HL-60 (cell line): ENCODE measurements at regions not wholly inside any gene's neighbourhood (a gene's known extent, or its start where the extent isn't known, plus 50 kb on each side); places are given as distances from the start of the nearest gene placed in this dataset.

Source experiments
- DNase-seq, 2 experiments: peaks; one replicate each; pipeline ENCODE4 v3.0.0-alpha.2; 2010 to 2020; ENCODE audit warnings: low read depth in 1 of 2, low spot score in 1 of 2
- H3K27ac ChIP-seq: fragments of 250-450 bp; sonication (Bioruptor Pico); replicated peaks from 2 replicates; pipeline ENCODE4 v1.5.1; 2020; ENCODE audit warnings: mild to moderate bottlenecking, moderate library complexity
- H3K27me3 ChIP-seq: fragments of 250-450 bp; sonication (Bioruptor Pico); 2 replicates; pipeline ENCODE4 v1.5.1; 2021; ENCODE audit warnings: mild to moderate bottlenecking, moderate library complexity; ENCODE audit not compliant: insufficient read depth, poor library complexity, severe bottlenecking
- H3K4me3 ChIP-seq: replicated peaks from 2 replicates; pipeline ENCODE4 v1.5.1; 2011; ENCODE audit warnings: mild to moderate bottlenecking, control low read depth, low read length; ENCODE audit not compliant: insufficient read depth
- GABPA ChIP-seq: IDR thresholded peaks from 2 replicates; pipeline ENCODE4 v1.6.1; 2012; ENCODE audit warnings: low read depth
- POLR2AphosphoS5 ChIP-seq: IDR thresholded peaks from 2 replicates; pipeline ENCODE4 v1.6.1; 2012; ENCODE audit warnings: low read depth
- SPI1 ChIP-seq: IDR thresholded peaks from 2 replicates; pipeline ENCODE4 v1.6.1; 2012; ENCODE audit warnings: low read depth, mild to moderate bottlenecking, borderline replicate concordance
- TF ChIP-seq, protein P1 (sequence below): IDR thresholded peaks from 2 replicates; pipeline ENCODE4 v1.6.1; 2012; ENCODE audit warnings: low read depth; ENCODE audit not compliant: insufficient replicate concordance
- TF ChIP-seq, protein P2 (sequence below): IDR thresholded peaks from one replicate; pipeline ENCODE4 v1.5.1; 2011; ENCODE audit warnings: low read length, control low read depth, inconsistent platforms; ENCODE audit not compliant: insufficient read depth

DNA sequence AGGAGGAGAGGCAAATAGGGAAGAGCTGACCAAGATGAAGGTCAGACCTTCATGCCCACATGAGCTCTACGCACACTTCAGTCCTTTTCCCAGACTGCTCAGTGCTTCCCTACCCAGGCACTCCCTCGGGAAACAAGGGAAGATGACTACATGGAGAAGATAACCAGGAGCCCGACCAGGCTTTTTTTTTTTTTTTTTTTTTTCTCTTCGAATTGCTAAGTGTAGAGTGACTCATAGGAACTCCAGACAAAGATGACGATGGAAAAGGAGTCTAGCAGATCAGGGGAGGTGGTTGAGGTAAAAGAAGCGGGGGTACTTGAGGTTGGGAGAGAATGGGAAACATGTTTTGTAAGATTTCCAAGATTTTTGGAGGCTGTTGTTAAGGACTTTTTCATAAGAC, 526.1 kb downstream of the BNC2 start:
- DNase-seq: no peak
- no peak for TF ChIP-seq SPI1
- TF ChIP-seq, protein P1, sequence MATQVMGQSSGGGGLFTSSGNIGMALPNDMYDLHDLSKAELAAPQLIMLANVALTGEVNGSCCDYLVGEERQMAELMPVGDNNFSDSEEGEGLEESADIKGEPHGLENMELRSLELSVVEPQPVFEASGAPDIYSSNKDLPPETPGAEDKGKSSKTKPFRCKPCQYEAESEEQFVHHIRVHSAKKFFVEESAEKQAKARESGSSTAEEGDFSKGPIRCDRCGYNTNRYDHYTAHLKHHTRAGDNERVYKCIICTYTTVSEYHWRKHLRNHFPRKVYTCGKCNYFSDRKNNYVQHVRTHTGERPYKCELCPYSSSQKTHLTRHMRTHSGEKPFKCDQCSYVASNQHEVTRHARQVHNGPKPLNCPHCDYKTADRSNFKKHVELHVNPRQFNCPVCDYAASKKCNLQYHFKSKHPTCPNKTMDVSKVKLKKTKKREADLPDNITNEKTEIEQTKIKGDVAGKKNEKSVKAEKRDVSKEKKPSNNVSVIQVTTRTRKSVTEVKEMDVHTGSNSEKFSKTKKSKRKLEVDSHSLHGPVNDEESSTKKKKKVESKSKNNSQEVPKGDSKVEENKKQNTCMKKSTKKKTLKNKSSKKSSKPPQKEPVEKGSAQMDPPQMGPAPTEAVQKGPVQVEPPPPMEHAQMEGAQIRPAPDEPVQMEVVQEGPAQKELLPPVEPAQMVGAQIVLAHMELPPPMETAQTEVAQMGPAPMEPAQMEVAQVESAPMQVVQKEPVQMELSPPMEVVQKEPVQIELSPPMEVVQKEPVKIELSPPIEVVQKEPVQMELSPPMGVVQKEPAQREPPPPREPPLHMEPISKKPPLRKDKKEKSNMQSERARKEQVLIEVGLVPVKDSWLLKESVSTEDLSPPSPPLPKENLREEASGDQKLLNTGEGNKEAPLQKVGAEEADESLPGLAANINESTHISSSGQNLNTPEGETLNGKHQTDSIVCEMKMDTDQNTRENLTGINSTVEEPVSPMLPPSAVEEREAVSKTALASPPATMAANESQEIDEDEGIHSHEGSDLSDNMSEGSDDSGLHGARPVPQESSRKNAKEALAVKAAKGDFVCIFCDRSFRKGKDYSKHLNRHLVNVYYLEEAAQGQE: no peak
- TF ChIP-seq GABPA: no peak
- TF ChIP-seq, protein P2, sequence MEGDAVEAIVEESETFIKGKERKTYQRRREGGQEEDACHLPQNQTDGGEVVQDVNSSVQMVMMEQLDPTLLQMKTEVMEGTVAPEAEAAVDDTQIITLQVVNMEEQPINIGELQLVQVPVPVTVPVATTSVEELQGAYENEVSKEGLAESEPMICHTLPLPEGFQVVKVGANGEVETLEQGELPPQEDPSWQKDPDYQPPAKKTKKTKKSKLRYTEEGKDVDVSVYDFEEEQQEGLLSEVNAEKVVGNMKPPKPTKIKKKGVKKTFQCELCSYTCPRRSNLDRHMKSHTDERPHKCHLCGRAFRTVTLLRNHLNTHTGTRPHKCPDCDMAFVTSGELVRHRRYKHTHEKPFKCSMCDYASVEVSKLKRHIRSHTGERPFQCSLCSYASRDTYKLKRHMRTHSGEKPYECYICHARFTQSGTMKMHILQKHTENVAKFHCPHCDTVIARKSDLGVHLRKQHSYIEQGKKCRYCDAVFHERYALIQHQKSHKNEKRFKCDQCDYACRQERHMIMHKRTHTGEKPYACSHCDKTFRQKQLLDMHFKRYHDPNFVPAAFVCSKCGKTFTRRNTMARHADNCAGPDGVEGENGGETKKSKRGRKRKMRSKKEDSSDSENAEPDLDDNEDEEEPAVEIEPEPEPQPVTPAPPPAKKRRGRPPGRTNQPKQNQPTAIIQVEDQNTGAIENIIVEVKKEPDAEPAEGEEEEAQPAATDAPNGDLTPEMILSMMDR: no peak
- TF ChIP-seq POLR2AphosphoS5: no peak
- Histone ChIP-seq H3K4me3 (no peak overlapping the region), H3K27ac (no peak overlapping the region), H3K27me3 (no peaks in the 10 kb centered on the region)

DNA sequence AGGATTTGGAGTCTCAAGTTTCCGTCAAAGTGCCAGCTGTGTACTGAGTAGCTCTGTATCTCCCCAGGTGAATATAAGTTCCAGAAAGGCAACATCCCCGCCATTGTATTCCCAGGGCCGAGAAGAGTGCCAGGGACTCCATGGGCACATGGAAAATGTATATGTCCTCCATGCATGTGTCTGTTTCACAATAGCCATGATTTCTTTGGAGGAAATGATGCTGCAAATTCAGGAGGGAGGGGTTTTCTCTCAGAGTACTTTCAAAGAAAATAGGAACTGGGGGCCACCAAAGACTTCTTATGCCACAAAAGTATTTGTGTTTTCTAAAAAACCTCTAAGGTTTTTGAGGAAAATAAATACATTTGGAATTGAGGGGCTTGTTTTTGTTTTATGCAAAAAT, 524.6 kb downstream of the BNC2 start:
- no peak for DNase-seq
- no peak for TF ChIP-seq SPI1
- TF ChIP-seq GABPA: no peak
- TF ChIP-seq, protein P1: no peak
- TF ChIP-seq, protein P2: no peak
- no peak for TF ChIP-seq POLR2AphosphoS5
- Histone ChIP-seq H3K27ac (no peak overlapping the region), H3K4me3 (no peak overlapping the region), H3K27me3 (no peaks in the 10 kb centered on the region)

DNA sequence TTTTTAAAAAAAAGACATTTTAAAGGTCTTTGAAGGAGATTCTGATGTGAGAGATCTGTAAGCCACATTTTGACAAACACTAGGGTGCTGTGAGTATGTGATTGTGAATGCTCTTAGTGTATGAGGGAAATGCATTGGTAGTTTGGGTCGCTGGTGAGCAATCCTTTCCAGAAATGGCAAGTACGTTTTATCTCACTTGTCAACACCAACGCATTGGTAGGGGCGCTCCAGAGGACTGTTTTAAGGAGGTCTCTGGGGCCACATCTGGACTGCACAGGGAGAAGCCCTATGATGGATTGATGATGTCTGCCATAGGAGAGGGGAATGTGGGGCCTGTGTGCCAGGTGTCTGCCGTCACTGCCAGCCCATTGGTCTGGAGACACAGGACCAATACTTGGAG, 522.6 kb downstream of the BNC2 start:
- no peak overlapping the region for H3K27ac ChIP-seq
- no peaks in the 10 kb centered on the region for H3K27me3 ChIP-seq
- no peak for TF ChIP-seq POLR2AphosphoS5
- TF ChIP-seq, protein P2: no peak
- no peak for TF ChIP-seq GABPA
- no peak for TF ChIP-seq SPI1
- TF ChIP-seq, protein P1: no peak
- no peak overlapping the region for H3K4me3 ChIP-seq
- DNase-seq: no peak
